Neural crest cell (in vitro differentiated cells): ENCODE measurements at regions not wholly inside any gene's neighbourhood (a gene's known extent, or its start where the extent isn't known, plus 50 kb on each side); places are given as distances from the start of the nearest gene placed in this dataset.

Experiments used
- DNase-seq: peaks from one replicate; pipeline ENCODE4 v3.0.0; 2021; ENCODE audit warnings: low read depth, mixed read lengths, low spot score
- H3K27ac Mint-ChIP-seq: one replicate; pipeline ENCODE4 v1.8.0; 2021; ENCODE audit warnings: mild to moderate bottlenecking, mixed read lengths; ENCODE audit not compliant: unreplicated experiment
- H3K27me3 Mint-ChIP-seq: 2 replicates; pipeline ENCODE4 v1.8.0; 2021; ENCODE audit warnings: low read depth, mild to moderate bottlenecking, mixed read lengths
- H3K36me3 Mint-ChIP-seq: 2 replicates; pipeline ENCODE4 v1.8.0; 2021; ENCODE audit warnings: low read depth, mild to moderate bottlenecking, mixed read lengths
- H3K4me1 Mint-ChIP-seq: 2 replicates; pipeline ENCODE4 v1.8.0; 2021; ENCODE audit warnings: mixed read lengths
- H3K4me3 Mint-ChIP-seq: one replicate; pipeline ENCODE4 v1.8.0; 2021; ENCODE audit warnings: mild to moderate bottlenecking, mixed read lengths
- H3K9me3 Mint-ChIP-seq: 2 replicates; pipeline ENCODE4 v1.8.0; 2021; ENCODE audit warnings: mixed read lengths
- TF ChIP-seq, protein P1 (sequence below): fragments of 200-600 bp; sonication (generic); conservative IDR thresholded peaks from 2 replicates; pipeline ENCODE4 v1.5.0; 2021; ENCODE audit warnings: antibody characterized with exemption, mild to moderate bottlenecking

DNA sequence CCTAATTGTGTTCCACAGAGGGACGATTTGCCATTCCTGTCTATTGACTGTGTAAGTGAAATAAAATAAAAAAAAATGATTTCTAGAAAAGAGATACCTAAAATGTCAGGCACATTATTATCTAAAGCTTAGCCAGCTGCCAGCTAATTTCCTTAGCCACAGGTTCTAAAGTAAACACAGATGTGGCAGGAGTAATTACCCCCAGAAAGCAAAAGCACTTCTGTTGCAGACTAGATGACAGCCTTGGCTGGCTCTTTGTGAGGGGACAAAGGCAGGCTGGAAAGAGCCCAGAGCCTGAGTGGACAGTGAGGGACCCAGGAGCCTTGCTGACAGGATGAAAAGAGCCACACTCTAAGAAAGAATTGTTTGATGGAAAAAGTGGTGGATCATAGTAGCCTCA lies 418.1 kb downstream of the LRIG3 start:
- H3K9me3 Mint-ChIP-seq = no peaks in the 10 kb centered on the region

DNA sequence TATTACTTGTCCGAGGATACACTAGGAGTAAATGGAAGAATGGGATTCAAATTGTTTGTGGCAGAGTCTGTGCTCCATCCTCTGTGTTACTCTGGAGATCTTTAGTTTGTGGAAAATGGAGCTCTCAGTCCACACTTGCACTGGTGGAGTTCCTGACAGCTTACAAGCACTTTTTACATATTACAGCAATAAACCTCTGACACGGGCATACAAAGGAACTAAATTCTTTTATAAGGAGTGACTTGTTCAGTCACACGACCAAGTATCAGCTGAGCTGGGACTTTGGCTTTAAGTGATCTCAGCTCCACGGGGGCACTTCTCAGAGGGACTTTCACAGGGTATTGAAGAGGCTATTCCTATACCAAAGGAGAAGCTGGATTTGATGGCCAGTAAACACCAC lies 417.5 kb downstream of the LRIG3 start:
- H3K27me3 Mint-ChIP-seq = no peaks in the 10 kb centered on the region

More for the DNA sequence above, 418.1 kb downstream of the LRIG3 start:
- H3K27me3 Mint-ChIP-seq = no peaks in the 10 kb centered on the region
- DNase-seq = peak; percentile 13
- H3K4me1 Mint-ChIP-seq = peaks cover 25% of the 10 kb centered on the region
- no peaks in the 10 kb centered on the region for H3K36me3 Mint-ChIP-seq
- TF ChIP-seq, protein P1, sequence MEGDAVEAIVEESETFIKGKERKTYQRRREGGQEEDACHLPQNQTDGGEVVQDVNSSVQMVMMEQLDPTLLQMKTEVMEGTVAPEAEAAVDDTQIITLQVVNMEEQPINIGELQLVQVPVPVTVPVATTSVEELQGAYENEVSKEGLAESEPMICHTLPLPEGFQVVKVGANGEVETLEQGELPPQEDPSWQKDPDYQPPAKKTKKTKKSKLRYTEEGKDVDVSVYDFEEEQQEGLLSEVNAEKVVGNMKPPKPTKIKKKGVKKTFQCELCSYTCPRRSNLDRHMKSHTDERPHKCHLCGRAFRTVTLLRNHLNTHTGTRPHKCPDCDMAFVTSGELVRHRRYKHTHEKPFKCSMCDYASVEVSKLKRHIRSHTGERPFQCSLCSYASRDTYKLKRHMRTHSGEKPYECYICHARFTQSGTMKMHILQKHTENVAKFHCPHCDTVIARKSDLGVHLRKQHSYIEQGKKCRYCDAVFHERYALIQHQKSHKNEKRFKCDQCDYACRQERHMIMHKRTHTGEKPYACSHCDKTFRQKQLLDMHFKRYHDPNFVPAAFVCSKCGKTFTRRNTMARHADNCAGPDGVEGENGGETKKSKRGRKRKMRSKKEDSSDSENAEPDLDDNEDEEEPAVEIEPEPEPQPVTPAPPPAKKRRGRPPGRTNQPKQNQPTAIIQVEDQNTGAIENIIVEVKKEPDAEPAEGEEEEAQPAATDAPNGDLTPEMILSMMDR = no peak
- peak overlapping the region; percentile 75 for H3K27ac Mint-ChIP-seq
- peak overlapping the region; percentile 7 for H3K4me3 Mint-ChIP-seq

DNA sequence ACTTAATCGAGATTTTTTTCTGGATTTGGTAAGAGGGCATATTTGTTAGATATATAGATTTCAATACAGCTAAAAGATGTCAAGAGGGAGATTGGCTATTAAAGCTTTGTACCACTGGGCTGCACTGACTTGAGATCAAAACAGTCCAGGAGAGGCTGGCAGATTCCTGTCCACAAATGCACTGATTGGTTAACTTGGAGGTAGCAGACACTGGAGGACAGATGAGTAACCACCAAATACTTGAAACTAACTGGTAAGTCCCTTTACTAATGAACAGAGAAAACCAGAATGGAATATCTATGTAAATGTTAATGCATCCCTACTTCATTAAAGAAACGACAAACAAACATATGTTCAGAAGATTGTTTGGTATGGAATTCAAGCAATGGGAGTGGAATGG lies 416.6 kb downstream of the LRIG3 start:
- H3K4me3 Mint-ChIP-seq = no peak overlapping the region
- no peaks in the 10 kb centered on the region for H3K9me3 Mint-ChIP-seq
- TF ChIP-seq, protein P1 = no peak
- no peak for DNase-seq
- H3K27ac Mint-ChIP-seq = no peak overlapping the region
- H3K36me3 Mint-ChIP-seq = no peaks in the 10 kb centered on the region
- H3K4me1 Mint-ChIP-seq = peaks cover 25% of the 10 kb centered on the region
- no peaks in the 10 kb centered on the region for H3K27me3 Mint-ChIP-seq

More for the DNA sequence above, 417.5 kb downstream of the LRIG3 start:
- H3K9me3 Mint-ChIP-seq = no peaks in the 10 kb centered on the region
- no peak for DNase-seq
- peak overlapping the region; percentile 75 for H3K27ac Mint-ChIP-seq
- no peaks in the 10 kb centered on the region for H3K36me3 Mint-ChIP-seq
- no peak overlapping the region for H3K4me3 Mint-ChIP-seq
- TF ChIP-seq, protein P1 = no peak
- H3K4me1 Mint-ChIP-seq = peaks cover 25% of the 10 kb centered on the region

DNA sequence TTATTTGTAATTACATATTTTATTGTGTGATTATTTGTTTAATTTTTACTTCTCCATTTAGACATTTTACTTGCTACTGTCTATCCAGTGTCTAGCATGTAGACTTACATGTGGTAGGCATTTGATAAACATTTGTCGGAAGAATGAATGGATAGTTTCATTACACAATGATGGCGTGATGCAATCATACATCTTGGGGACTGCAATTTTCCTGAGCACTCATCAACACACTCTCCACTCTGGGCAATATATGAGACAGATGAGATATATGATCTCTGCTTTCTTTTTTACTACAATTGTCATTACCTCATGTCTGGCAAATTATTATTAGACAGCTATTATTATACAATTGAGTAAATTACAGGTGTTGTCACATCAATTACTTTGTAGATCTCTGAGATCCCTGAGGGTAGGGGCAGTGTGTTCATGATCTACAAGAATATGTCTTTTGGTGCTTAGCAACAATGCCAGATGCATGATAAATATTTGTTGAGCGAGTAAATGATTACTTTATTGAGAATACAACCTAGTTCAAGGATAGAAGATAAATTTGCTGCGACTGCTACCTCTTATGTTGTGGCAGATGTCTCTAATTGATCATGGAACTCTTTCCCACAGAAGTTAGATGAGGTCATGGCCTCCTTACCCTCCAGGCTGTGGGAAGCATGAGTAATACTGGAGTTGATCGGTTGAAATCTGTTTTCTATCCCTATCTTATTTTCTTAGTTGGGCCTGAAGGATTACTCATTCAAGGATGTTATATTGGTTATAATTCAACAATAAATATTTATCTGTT lies 416.0 kb downstream of the LRIG3 start:
- H3K4me1 Mint-ChIP-seq = peaks cover 25% of the 10 kb centered on the region
- H3K4me3 Mint-ChIP-seq = no peak overlapping the region
- no peak overlapping the region for H3K27ac Mint-ChIP-seq

DNA sequence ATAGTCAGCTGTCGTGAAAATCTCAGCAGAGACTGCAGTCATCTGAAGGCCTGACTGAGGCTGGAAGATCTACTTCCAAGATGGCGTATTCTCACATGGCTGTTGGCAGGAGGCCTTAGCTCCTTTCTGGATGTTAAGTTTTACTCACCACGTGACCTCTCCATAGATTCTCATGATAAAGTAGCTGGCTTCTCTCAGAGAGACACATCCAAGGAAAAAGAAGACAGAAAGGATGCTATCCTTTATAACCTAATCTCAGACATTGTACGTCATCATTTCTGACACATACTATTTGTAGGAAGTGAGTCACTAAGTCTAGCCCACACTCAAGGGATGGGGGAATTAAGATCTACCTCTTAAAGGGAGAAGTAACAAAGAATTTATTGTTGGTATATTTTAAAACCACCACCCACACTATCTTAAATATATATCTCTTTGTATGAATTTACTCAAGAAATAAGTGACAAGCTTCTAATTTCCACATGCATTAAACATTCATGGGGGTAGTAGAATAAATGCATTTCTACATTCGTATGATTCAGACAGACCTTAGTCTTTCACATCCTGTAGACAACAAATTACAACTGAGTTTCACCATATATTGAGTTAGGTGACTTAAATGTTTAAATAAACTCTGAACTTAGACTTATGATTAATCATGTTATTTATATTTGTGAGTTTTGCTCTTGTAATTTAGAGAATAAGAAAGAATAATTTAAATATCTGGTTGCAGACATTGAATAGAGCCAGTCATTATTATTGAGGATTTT lies 411.0 kb downstream of the LRIG3 start:
- Mint-ChIP-seq H3K4me1 (peaks cover 17% of the 10 kb centered on the region), H3K27ac (no peak overlapping the region), H3K36me3 (peaks cover 4% of the 10 kb centered on the region), H3K27me3 (no peaks in the 10 kb centered on the region), H3K4me3 (no peak overlapping the region), H3K9me3 (peaks cover 9% of the 10 kb centered on the region)
- TF ChIP-seq, protein P1 = no peak
- no peak for DNase-seq

More for the DNA sequence above, 416.0 kb downstream of the LRIG3 start:
- Mint-ChIP-seq H3K9me3 (no peaks in the 10 kb centered on the region), H3K36me3 (no peaks in the 10 kb centered on the region), H3K27me3 (no peaks in the 10 kb centered on the region)
- TF ChIP-seq, protein P1 = no peak
- DNase-seq = no peak
